ENCODE measurements at regions not wholly inside any gene's neighbourhood (a gene's known extent, or its start where the extent isn't known, plus 50 kb on each side); places are given as distances from the start of the nearest gene placed in this dataset.

DNA sequence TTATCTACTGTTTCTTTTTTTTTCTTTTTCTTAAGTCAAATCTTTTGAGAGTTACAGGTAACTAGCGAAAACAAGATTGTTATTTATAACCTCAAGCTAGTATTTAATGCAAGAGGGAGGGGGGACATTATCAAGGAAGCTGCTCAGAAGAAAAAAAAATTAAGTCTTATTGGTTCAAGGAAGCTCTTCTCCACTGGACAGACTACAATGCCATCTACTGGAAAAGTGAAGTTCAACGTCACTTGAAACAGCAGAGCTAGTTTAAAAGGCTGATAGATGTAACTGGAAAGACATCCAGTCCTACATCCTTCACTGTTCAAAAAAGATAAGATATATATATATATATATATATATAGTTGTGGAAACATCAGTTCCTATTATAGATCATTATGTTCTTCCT, 418.0 kb upstream of the PSMD7 start:
- DNase-seq = no peak

GRCh38 chr16:73877150-73877549, 419.5 kb upstream of the PSMD7 start:
- no peak for DNase-seq

GRCh38 chr16:73875996-73876690, 420.5 kb upstream of the PSMD7 start:
- no peak for DNase-seq

- DNase-seq = no peak
Observed at GRCh38 chr16:73874324-73874723, 422.3 kb upstream of the PSMD7 start.

- DNase-seq = no peak
Observed at GRCh38 chr16:73873643-73874042, 423.0 kb upstream of the PSMD7 start.

GRCh38 chr16:73872856-73873255, 423.8 kb upstream of the PSMD7 start:
- DNase-seq = no peak

DNA sequence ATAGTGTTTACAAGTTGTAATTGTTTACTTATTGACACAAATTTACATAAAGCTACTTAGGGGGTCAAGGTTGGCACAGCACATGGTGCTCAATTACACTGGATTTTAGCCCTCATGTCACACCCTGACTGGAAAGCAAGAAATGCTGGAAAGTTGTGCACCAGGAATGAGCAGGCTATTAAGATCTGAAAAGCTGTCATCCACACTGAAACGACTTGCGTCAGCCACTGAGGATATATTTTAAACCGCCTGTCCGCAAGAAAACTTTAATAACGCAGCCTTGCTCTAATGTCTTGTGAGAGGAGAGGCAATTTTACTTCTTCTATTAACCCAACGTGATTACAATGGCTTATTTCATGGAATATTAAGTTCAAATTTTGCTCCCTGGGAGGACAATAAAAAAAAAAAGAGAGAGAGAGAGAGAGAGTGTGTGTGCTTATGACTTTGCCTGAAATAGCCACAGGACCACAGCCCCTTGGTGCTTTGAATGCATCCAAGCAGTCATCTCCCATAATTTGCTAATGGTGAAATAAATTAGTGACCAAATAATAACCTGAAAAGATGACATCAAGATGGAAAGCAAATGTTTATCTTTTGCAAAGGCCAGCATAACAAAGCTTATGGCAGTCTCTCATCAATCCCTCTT, 425.4 kb upstream of the PSMD7 start:
- DNase-seq = no peak

DNA sequence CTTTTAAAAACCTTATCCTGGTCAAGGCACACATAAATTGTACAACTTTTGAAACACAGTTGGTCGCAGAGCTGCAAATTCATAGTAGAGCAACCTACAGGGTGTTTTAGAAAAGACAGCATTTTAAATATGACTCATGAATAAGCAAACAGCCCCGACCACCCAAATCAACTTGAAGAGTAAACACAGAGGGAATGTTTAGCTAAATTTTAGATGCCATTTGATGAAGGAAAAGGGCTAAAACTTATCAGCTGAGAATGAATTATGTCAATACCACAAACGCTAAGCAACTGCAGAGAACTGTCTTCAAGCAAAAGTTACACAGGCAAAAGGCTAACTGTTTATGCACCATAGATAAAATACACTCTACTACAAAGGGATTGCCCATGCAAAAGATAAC, 427.5 kb upstream of the PSMD7 start:
- DNase-seq = no peak

DNA sequence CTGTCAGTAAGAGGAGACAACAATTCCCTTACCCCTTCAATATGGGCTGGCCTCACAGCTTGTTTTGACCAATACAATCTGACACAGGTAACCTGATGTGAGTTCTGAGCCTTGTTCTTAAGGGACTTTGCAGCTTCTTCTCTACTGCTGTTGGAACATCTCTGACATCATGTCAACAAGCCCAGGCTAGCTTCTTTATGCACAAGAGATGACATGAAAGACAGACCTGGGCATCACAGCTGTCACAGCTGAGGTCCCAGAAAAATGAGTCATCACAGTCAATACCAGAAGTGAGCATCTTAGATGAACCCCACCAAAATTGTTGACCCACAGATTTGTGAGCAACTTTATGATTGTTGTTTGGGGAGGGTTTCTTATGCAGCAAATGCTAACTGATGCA, 431.7 kb upstream of the PSMD7 start:
- no peak for DNase-seq

GRCh38 chr16:73858326-73858725, 438.3 kb upstream of the PSMD7 start:
- no peak for DNase-seq

- DNase-seq = no peak
Observed at GRCh38 chr16:73853968-73854367, 442.6 kb upstream of the PSMD7 start.

GRCh38 chr16:73852561-73852960, 444.1 kb upstream of the PSMD7 start:
- DNase-seq = no peak

GRCh38 chr16:73848993-73849392, 447.6 kb upstream of the PSMD7 start:
- DNase-seq = no peak

- DNase-seq = no peak
Observed at GRCh38 chr16:73847090-73847489, 449.5 kb upstream of the PSMD7 start.

DNA sequence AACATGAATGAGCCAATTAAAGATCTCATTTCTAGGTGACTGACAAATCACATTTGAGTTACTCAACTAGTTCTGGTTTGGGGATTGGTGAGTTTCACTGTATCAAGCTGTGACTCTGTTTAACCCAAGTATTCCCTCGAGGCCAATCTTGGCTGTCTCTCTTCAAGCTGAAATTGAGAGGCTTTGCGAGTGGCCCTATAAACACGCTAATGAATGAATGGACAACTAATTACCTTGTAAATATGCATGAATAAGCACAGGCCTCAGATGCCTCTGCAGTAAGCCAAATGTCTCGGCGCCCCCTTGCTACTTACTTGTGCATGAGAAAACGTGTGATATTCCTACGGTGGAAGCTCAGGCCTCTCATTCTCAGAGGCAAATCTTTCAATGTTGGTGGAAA, 450.3 kb upstream of the PSMD7 start:
- no peak for DNase-seq

GRCh38 chr16:73846007-73846330, 450.6 kb upstream of the PSMD7 start:
- no peak for DNase-seq

- no peak for DNase-seq
Observed at GRCh38 chr16:73845238-73846006, 451.2 kb upstream of the PSMD7 start.

- no peak for DNase-seq
Observed at GRCh38 chr16:73840728-73841127, 455.9 kb upstream of the PSMD7 start.

DNA sequence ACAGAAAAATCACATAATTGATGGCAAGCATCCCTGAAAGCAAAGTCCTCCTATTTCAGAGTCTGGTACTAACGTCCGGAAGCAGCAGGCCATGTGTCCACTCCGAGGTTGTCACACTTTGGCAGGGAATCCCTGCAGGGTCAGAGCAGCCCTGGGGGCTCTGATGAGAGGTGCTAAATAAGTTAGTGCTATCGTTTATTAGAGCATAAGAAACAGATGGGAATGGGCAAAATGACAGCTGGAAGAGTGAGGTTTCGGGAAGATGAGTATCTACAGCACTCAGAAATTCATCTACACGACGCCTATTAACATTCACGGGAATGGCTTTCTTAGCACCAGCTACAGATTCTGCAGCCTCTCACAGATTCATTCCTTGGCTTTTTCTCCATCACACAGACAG, 465.4 kb upstream of the PSMD7 start:
- DNase-seq = no peak

GRCh38 chr16:73823205-73823849, 473.3 kb upstream of the PSMD7 start:
- no peak for DNase-seq

DNA sequence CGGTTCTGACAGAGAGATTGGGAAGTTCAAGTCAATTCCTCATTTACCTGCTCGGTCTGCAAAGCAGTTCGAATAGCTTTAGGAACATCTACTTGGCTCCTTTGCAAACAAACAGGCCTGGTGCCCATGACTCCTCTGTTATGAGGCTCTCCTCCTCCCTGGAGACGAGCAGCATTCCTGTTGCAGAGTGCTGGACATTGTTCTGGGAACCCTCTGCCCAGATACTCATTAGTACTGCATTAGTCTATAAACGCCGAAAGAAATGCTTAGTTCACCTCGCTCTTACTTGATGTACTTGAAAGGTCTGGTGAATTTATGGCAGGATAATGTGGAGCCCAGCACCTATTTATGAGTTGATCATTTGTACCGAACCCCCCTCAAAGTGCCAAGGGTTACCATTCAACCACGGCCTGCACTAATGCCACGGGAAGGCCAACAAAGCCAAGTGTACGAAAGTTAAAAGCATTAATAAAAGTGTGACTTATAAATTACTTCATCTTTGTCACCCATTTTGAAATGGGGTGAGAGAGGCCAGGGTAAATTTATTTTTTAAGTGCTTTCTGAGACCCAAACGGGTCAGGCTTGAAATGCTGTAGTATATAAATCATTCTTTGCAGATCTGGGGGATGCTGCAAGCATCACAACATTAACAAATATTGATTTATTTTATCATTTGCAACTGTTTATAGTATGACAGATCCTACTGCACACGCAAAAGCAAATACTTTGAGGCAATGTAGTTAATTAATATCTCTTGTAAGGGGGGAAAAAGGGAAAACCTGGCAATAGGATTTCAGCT, 478.9 kb upstream of the PSMD7 start:
- DNase-seq = no peak

DNA sequence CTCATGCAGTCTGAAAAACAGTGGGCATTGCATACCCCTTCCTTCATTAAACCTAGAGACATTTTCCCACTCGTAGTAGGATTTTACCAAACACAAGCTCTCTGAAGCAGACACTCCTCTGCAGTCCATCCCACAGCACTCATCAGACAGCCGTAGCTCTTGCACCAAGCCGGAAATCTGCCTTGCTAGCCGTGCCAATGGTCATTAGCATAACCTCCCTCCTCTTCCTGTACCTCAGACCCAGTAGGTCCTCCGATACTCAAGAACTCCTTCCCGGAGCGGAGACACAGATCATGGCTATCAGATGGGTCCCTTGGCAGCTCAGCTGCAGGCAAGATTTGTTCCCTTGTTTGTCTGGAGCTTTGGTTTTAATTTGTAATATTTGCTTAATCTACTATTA, 483.1 kb upstream of the PSMD7 start:
- no peak for DNase-seq

DNA sequence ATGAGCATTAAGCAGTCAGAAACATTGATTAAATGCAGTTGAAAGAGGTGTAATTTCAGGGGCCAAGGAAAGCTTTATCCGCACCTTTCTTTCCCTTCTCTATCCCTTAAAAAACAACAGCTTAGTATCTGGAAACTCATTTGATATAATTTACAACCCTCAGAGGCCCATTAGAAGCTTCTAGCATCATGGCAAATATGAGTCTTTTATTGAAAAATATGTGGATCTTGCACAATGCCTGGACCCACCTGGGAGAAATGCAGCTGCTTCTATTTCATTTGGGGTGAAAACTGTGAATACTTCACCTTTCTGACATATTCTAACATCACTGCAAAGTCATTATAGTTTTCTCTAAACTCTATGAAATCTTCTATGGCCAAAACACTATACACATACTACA, 492.2 kb upstream of the PSMD7 start:
- no peak for DNase-seq

Data from NCI-H1048 (cell line).